Myocyte (in vitro differentiated cells): ENCODE measurements at regions not wholly inside any gene's neighbourhood (a gene's known extent, or its start where the extent isn't known, plus 50 kb on each side); places are given as distances from the start of the nearest gene placed in this dataset.

Experiments used
- DNase-seq: peaks from one replicate; pipeline ENCODE4 v3.0.0-alpha.2; 2012; ENCODE audit warnings: low read depth

GRCh38 chr11:27604416-27604815 lies 95.8 kb downstream of the BDNF start:
- no peak for DNase-seq

GRCh38 chr11:27603376-27603990 lies 96.8 kb downstream of the BDNF start:
- DNase-seq, result no peak

DNA sequence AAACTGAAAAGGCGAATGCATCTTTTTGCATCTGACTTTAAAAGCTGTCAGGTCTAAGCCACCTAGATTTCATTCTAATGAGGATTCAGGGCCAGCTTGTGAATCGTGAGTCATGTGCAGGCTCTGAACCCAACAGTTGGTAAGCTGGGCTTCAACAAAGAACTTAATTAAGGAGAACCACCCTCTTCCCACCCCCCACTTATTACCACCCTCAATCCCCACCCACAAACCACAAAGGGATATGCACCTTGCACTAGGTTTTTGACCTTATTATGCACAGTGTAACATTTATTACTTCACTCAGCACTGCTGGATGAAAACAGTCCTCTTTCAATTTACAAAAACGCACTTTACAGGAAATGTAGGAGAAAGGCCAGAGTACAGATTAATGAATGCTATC lies 94.1 kb upstream of the LIN7C start:
- DNase-seq, result no peak

DNA sequence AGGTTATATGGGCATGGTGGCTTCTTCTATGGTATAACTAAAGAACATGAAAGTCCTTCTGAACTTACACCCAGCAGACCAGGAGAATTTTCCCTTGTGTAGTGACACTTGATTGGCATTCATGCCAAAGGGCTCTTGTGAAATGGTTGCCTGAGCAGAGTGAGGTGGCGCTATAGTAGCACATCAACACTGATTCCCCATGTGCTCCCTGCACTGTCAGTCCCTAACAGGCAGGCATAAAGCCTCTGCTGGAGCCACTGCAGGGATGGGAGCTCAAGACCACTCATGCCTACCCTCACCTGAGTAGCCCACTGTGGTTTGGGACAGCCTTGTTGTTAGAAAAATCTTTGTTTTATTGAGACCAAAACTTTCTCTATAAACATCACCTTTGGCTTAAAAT lies 92.6 kb upstream of the LIN7C start:
- DNase-seq, result no peak

- no peak for DNase-seq
Measured at GRCh38 chr11:27596802-27597201, 90.2 kb upstream of the LIN7C start.

DNA sequence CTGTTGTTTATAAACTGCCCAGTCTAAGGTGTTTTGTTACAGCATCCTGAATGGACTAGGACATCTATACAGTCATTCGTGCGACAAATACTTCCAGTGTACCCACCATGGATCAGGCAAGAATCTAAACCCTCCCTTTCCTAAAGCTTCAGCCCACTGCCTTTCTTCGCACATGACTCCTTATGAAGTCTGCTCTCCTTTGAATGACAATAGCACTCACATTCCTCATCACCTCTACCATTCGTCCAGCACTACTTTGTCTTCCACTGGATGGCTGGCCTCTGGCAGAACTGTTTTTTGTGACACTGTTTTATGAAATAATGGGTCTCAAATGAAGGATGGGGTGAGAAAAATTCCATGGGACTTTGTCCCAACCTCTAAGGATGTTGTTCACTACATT lies 89.8 kb upstream of the LIN7C start:
- no peak for DNase-seq

GRCh38 chr11:27592098-27592780 lies 85.7 kb upstream of the LIN7C start:
- DNase-seq, result no peak

DNA sequence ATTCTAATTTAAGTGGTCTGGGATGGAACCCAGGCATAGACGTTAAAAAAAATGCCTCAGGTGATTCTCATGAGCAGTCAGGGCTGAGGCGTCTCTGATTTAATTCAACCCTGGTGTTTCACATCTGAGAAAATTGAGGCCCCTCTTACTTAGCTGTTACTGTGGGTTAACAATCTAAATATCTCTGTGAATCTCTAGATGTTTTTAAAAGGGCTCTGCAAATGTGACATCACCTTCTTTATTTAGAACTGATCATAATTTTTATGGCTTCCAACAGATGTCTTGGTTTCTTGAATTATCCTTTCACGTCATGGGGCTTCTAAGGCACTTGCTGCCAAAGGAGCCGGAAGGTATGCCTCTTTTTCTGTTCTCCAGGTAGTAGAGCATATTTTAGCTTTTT lies 76.1 kb upstream of the LIN7C start:
- peak; percentile 70 for DNase-seq

DNA sequence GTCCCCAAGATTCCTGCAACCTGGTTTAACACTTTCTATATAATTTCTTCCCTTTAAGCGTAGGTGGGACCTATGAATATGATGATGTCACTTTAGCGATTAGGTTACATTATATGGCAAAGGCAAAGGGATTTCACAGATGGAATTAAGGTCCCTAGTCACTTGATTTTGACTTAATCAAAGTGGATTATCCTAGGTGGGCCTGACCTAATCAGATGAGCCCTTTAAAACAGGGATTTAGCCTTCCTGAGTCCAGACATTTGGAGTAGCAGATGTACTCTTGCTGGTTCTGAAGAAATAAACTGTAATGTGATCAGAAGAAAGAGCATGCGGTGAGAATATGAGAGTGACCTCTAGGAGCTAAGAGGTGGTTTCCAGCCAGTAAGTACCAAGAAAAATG lies 67.8 kb upstream of the LIN7C start:
- no peak for DNase-seq

- no peak for DNase-seq
Measured at GRCh38 chr11:27573024-27573423, 66.5 kb upstream of the LIN7C start.

DNA sequence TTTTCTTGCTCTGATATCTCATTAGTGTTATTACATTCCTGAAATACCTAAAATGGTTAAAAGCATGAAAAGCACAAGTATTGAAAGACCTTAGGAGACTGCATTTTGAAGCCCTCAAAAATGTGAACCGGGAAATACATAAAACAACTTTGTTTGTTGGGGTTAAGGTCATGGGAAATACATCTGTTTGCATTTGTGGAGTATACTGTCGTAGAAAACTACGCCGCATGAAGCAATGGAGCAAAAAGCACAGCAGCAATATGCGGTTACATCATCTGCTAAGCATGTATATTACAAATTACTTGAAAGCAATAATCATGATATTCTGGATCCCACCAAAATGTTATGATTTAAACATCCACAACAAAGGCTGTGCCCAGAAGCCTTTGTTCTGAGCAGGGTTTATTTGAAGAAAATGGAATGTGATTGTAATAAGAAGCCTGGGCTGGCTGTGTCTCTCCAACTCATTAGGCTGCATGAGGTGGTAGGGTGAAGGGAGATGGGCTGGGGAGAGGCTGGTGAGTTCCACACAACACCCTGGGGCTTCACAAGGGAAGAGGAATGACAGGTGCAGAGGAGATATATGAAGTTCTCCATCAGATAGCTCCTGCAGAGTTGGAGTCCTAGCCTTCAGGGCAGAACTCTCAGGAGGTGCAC lies 64.7 kb upstream of the LIN7C start:
- DNase-seq, result no peak

- DNase-seq, result no peak
Measured at GRCh38 chr11:27570542-27570941, 64.0 kb upstream of the LIN7C start.

DNA sequence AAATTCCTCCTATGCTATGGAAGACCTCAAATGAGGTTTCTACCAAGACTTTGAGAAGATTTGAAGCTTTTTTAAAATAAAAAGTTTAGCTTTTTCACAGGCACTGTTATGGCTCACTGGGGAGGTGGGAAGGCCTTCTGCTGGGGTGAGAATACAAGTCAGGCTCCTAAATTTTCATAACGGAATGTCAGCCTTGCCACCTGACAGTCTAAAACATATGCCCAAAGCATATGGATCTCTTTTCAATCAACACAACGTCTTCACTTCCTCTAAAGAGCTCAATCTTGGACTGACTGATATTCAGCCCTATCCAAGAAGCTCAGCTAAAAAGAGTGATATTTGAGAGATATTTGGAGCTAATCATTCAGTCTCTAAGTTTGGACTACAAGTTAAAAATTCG lies 57.1 kb upstream of the LIN7C start:
- DNase-seq, result no peak

- DNase-seq, result no peak
Measured at GRCh38 chr11:27563201-27563600, 56.6 kb upstream of the LIN7C start.

GRCh38 chr11:27558401-27558800 lies 51.8 kb upstream of the LIN7C start:
- no peak for DNase-seq

DNA sequence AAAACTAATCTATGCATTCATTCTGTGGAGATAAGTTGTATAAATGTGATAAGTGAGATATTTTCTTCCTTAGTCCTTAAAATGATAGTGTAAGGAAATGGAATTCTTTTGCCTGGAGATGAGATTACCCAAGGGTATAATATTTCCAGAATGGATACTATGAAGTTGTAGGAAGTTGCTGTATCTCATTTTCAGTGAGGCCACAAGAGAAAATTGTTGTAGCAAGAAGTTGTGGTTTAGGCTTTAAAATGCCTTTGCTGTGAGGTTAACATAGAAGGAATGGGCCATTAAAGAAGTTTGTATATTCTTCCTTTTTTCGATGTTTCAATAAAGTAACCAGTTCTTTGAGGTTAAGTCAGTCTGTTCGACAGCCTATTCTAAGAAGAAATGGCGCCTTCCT lies 50.7 kb upstream of the LIN7C start:
- peak; percentile 16 for DNase-seq
